Keratinocyte (primary cell): ENCODE measurements at regions not wholly inside any gene's neighbourhood (a gene's known extent, or its start where the extent isn't known, plus 50 kb on each side); places are given as distances from the start of the nearest gene placed in this dataset.

ENCODE experiments used
- DNase-seq: peaks from one replicate; pipeline ENCODE4 v3.0.0-alpha.2; 2011; ENCODE audit warnings: low read depth, missing footprints, low spot score
- FAIRE-seq: peaks from 2 replicates; lab custom pipeline; 2011; peaks lifted over from hg19 to GRCh38; lab: Jason Lieb, UNC
- H2AFZ ChIP-seq: 2 replicates; pipeline ENCODE4 v1.6.0; 2012; ENCODE audit warnings: low read length, control low read depth, inconsistent platforms; ENCODE audit not compliant: control insufficient read depth
- H3K27ac ChIP-seq: 2 replicates; pipeline ENCODE4 v1.5.1; 2011; ENCODE audit warnings: low read length; ENCODE audit not compliant: control insufficient read depth, insufficient read depth
- H3K27me3 ChIP-seq: 3 replicates; pipeline ENCODE4 v1.6.0; 2011; ENCODE audit warnings: low read length; ENCODE audit not compliant: control insufficient read depth, insufficient read depth; ENCODE audit errors: extremely low read depth
- H3K36me3 ChIP-seq, 2 experiments: 2 replicates in 1 of 2; 3 replicates in 1 of 2; pipeline ENCODE4 v1.5.1; 2011; ENCODE audit warnings: low read length in 2 of 2, mild to moderate bottlenecking in 1 of 2; ENCODE audit not compliant: control insufficient read depth in 2 of 2, insufficient read depth in 2 of 2; ENCODE audit errors: extremely low read depth in 1 of 2
- H3K4me1 ChIP-seq: 3 replicates; pipeline ENCODE4 v1.5.1; 2011; ENCODE audit warnings: low read length; ENCODE audit not compliant: control insufficient read depth, insufficient read depth; ENCODE audit errors: extremely low read depth
- H3K4me2 ChIP-seq: 3 replicates; pipeline ENCODE4 v1.6.0; 2011; ENCODE audit warnings: low read depth, low read length; ENCODE audit not compliant: control insufficient read depth, insufficient read depth; ENCODE audit errors: extremely low read depth
- H3K4me3 ChIP-seq, 3 experiments: fragments of 200-600 bp in 1 of 3; sonication (generic) in 1 of 3; 2 replicates in 2 of 3; 3 replicates in 1 of 3; pipeline ENCODE4 v1.5.1; 2011 to 2016; ENCODE audit warnings: low read length in 3 of 3, mild to moderate bottlenecking in 3 of 3, control low read depth in 2 of 3, inconsistent platforms in 1 of 3, low read depth in 1 of 3, mixed read lengths in 1 of 3, mixed run types in 1 of 3, moderate library complexity in 1 of 3; ENCODE audit not compliant: control insufficient read depth in 2 of 3, insufficient read depth in 2 of 3; ENCODE audit errors: extremely low read depth in 1 of 3
- H3K79me2 ChIP-seq: 2 replicates; pipeline ENCODE4 v1.6.0; 2012; ENCODE audit warnings: low read length; ENCODE audit not compliant: control insufficient read depth, insufficient read depth
- H3K9ac ChIP-seq: 3 replicates; pipeline ENCODE4 v1.6.0; 2011; ENCODE audit warnings: low read length; ENCODE audit not compliant: control insufficient read depth, insufficient read depth; ENCODE audit errors: extremely low read depth
- H3K9me1 ChIP-seq: 3 replicates; pipeline ENCODE4 v1.6.0; 2011; ENCODE audit warnings: low read length; ENCODE audit not compliant: control insufficient read depth, insufficient read depth; ENCODE audit errors: extremely low read depth
- H3K9me3 ChIP-seq: 2 replicates; pipeline ENCODE4 v1.5.1; 2012; ENCODE audit warnings: low read depth, low read length; ENCODE audit not compliant: control insufficient read depth
- H4K20me1 ChIP-seq: 3 replicates; pipeline ENCODE4 v1.6.0; 2011; ENCODE audit warnings: low read length; ENCODE audit not compliant: control insufficient read depth, insufficient read depth; ENCODE audit errors: extremely low read depth
- EZH2 ChIP-seq: IDR thresholded peaks from one replicate; pipeline ENCODE4 v1.6.1; 2012; ENCODE audit warnings: inconsistent platforms, mild to moderate bottlenecking, low read length, moderate library complexity
- dilution Hi-C: fragments of 300-500 bp; cut with MboI; formaldehyde crosslinking; loops from one replicate; pipeline ENCODE4 v1.7.0; 2020; ENCODE audit warnings: low sequenced_read_pairs; ENCODE audit not compliant: extremely low pct_ligation_motif_present
- TF ChIP-seq, protein P1 (sequence below), 3 experiments: IDR thresholded peaks in 1 of 3; conservative IDR thresholded peaks in 1 of 3; optimal IDR thresholded peaks in 1 of 3; 2 replicates in 2 of 3; 3 replicates in 1 of 3; pipeline versions ENCODE3 to v1.5.1; 2011; ENCODE audit warnings: low read length in 3 of 3, mild to moderate bottlenecking in 3 of 3, moderate library complexity in 2 of 3, control low read depth in 1 of 3, inconsistent platforms in 1 of 3; ENCODE audit not compliant: insufficient read depth in 2 of 3; ENCODE audit errors: extremely low read depth in 1 of 3

DNA sequence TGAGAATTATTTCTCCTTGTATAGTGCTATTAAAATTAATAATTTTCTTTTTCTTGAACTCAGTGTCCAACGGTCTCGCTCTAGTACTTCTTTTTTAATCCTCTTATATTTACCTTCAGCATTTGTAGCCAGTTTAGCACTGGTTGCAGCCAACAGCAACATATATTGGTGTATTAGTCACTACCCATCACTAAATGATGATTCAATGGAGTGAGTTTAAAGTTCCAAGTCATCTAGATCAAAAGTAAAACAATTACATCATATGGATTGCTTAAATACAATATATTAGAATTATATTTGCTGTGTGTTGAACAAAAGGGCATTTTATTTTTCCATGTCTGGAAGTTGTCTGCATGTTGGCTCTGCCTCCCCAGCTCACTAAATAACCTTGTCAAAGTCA lies 591.8 kb downstream of the ADGRL2 start:
- FAIRE-seq (no peak), DNase-seq (no peak)
- H3K4me2 ChIP-seq, result no peak overlapping the region

DNA sequence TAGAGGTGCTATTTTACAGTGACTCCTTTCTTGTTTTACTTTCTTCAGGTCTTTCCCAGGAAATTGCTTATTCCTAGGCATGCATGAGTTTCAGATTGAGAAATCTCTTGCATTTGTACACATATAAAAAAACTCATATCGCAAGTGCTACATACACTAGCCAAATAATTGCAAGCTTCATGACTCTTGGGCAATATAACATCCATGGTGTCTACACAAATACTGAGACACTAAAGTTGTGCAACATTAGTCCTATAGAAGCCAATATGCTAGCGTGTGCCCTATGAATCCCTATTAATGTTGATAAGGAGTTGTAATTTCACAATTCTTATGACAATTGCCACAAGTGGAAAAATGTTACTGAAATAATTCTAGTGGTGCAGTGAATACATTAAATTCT lies 591.0 kb downstream of the ADGRL2 start:
- no peaks in the 10 kb centered on the region for H3K36me3 ChIP-seq
- TF ChIP-seq, protein P1, sequence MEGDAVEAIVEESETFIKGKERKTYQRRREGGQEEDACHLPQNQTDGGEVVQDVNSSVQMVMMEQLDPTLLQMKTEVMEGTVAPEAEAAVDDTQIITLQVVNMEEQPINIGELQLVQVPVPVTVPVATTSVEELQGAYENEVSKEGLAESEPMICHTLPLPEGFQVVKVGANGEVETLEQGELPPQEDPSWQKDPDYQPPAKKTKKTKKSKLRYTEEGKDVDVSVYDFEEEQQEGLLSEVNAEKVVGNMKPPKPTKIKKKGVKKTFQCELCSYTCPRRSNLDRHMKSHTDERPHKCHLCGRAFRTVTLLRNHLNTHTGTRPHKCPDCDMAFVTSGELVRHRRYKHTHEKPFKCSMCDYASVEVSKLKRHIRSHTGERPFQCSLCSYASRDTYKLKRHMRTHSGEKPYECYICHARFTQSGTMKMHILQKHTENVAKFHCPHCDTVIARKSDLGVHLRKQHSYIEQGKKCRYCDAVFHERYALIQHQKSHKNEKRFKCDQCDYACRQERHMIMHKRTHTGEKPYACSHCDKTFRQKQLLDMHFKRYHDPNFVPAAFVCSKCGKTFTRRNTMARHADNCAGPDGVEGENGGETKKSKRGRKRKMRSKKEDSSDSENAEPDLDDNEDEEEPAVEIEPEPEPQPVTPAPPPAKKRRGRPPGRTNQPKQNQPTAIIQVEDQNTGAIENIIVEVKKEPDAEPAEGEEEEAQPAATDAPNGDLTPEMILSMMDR (optimal IDR thresholded peaks at IDR 0.05 in 1 of 3, IDR thresholded peaks at IDR 0.05 in 1 of 3, conservative IDR thresholded peaks at IDR 0.05 in 1 of 3; ENCODE audit: extremely low read depth in 1 of 3, insufficient read depth in 2 of 3, low read length in 3 of 3), result no peak
- no peak for TF ChIP-seq EZH2
- H3K27ac ChIP-seq, result no peak overlapping the region
- no peaks in the 10 kb centered on the region for H3K79me2 ChIP-seq
- no peak overlapping the region for H3K9ac ChIP-seq
- no peaks in the 10 kb centered on the region for H3K9me1 ChIP-seq
- H3K27me3 ChIP-seq, result no peaks in the 10 kb centered on the region
- no peaks in the 10 kb centered on the region for H4K20me1 ChIP-seq
- H3K4me3 ChIP-seq, result no peak overlapping the region
- no peak for DNase-seq
- H3K9me3 ChIP-seq, result no peaks in the 10 kb centered on the region
- dilution Hi-C loops, result no loop called here
- peaks cover 15% of the 10 kb centered on the region for H3K4me1 ChIP-seq
- FAIRE-seq, result no peak
- no peak overlapping the region for H3K4me2 ChIP-seq
- no peak overlapping the region for H2AFZ ChIP-seq

More for the DNA sequence above, 591.8 kb downstream of the ADGRL2 start:
- Histone ChIP-seq H3K9me3 (no peaks in the 10 kb centered on the region), H3K4me3 (no peak overlapping the region), H3K79me2 (no peaks in the 10 kb centered on the region), H3K9me1 (no peaks in the 10 kb centered on the region), H3K9ac (no peak overlapping the region), H3K4me1 (peaks cover 15% of the 10 kb centered on the region), H3K27me3 (no peaks in the 10 kb centered on the region), H4K20me1 (no peaks in the 10 kb centered on the region), H3K27ac (no peak overlapping the region), H2AFZ (no peak overlapping the region), H3K36me3 (no peaks in the 10 kb centered on the region)
- TF ChIP-seq, protein P1 (optimal IDR thresholded peaks at IDR 0.05 in 1 of 3, IDR thresholded peaks at IDR 0.05 in 1 of 3, conservative IDR thresholded peaks at IDR 0.05 in 1 of 3; ENCODE audit: extremely low read depth in 1 of 3, insufficient read depth in 2 of 3, low read length in 3 of 3), result no peak
- no peak for TF ChIP-seq EZH2
- dilution Hi-C loops, result no loop called here
